Liver (tissue), 8 donors: ENCODE measurements at regions not wholly inside any gene's neighbourhood (a gene's known extent, or its start where the extent isn't known, plus 50 kb on each side); places are given as distances from the start of the nearest gene placed in this dataset.

ENCODE experiments used
- DNase-seq: peaks from one replicate; pipeline ENCODE4 v3.0.0-alpha.2; 2017; ENCODE audit warnings: low spot score
- H3K27ac ChIP-seq, 2 donors: one replicate each; pipeline ENCODE4 v1.7.0; 2013; ENCODE audit warnings: inconsistent platforms in 2 of 2, low read length in 2 of 2, control low read depth in 1 of 2, low read depth in 1 of 2, mild to moderate bottlenecking in 1 of 2
- H3K27me3 ChIP-seq, 4 donors: one replicate each; pipeline versions ENCODE4 v1.6.1 to v1.7.0; 2013; ENCODE audit warnings: low read length in 3 of 4, inconsistent platforms in 1 of 4, mild to moderate bottlenecking in 1 of 4, moderate library complexity in 1 of 4; ENCODE audit not compliant: control insufficient read depth in 4 of 4, insufficient read depth in 4 of 4
- H3K36me3 ChIP-seq, 4 donors: one replicate each; pipeline versions ENCODE4 v1.6.1 to v1.7.0; 2013; ENCODE audit warnings: low read length in 3 of 4, mild to moderate bottlenecking in 3 of 4, low read depth in 1 of 4, moderate library complexity in 1 of 4; ENCODE audit not compliant: control insufficient read depth in 4 of 4, insufficient read depth in 3 of 4
- H3K4me1 ChIP-seq, 4 donors: one replicate each; pipeline versions ENCODE4 v1.6.1 to v1.7.0; 2013; ENCODE audit warnings: low read length in 3 of 4, mild to moderate bottlenecking in 3 of 4, moderate library complexity in 1 of 4; ENCODE audit not compliant: control insufficient read depth in 4 of 4, insufficient read depth in 4 of 4
- H3K4me3 ChIP-seq, 3 donors: one replicate each; pipeline versions ENCODE4 v1.6.1 to v1.7.0; 2013; ENCODE audit warnings: low read length in 3 of 3, control low read depth in 1 of 3, low read depth in 1 of 3, mild to moderate bottlenecking in 1 of 3
- H3K9ac ChIP-seq, 2 donors: one replicate each; pipeline ENCODE4 v1.7.0; 2013; ENCODE audit warnings: low read length in 2 of 2, mild to moderate bottlenecking in 2 of 2, moderate library complexity in 2 of 2, control low read depth in 1 of 2, low read depth in 1 of 2
- H3K9me3 ChIP-seq, 4 donors: one replicate each; pipeline versions ENCODE4 v1.6.1 to v1.7.0; 2013; ENCODE audit warnings: low read length in 3 of 4; ENCODE audit not compliant: control insufficient read depth in 4 of 4
- ATF3 ChIP-seq: IDR thresholded peaks from 2 replicates; pipeline ENCODE4 v1.6.1; 2016; ENCODE audit warnings: antibody characterized with exemption
- CTCF ChIP-seq: fragments of 150-350 bp; IDR thresholded peaks from 2 replicates; pipeline ENCODE4 v1.5.1; 2017; ENCODE audit warnings: improper control_type of control experiment, low read depth, low read length; ENCODE audit not compliant: missing input control
- FOXA1 ChIP-seq: IDR thresholded peaks from 2 replicates; pipeline ENCODE4 v1.6.1; 2016; ENCODE audit warnings: antibody characterized with exemption
- FOXA2 ChIP-seq: IDR thresholded peaks from 2 replicates; pipeline ENCODE4 v1.6.1; 2016; ENCODE audit warnings: antibody characterized with exemption
- GABPA ChIP-seq, 2 donors: IDR thresholded peaks in 1 of 2; conservative IDR thresholded peaks in 1 of 2; 2 replicates each; pipeline ENCODE4 v1.6.1; 2016; ENCODE audit warnings: antibody characterized with exemption in 2 of 2, mild to moderate bottlenecking in 1 of 2, moderate library complexity in 1 of 2
- HNF4A ChIP-seq, 2 donors: conservative IDR thresholded peaks; 2 replicates each; pipeline ENCODE4 v1.6.1; 2016; ENCODE audit warnings: antibody characterized with exemption in 2 of 2, mild to moderate bottlenecking in 2 of 2
- JUND ChIP-seq, 2 donors: IDR thresholded peaks; 2 replicates each; pipeline ENCODE4 v1.6.1; 2016; ENCODE audit warnings: antibody characterized with exemption in 2 of 2
- MAX ChIP-seq: IDR thresholded peaks from 2 replicates; pipeline ENCODE4 v1.6.1; 2016; ENCODE audit warnings: antibody characterized with exemption
- RAD21 ChIP-seq, 2 donors: IDR thresholded peaks; 2 replicates each; pipeline ENCODE4 v1.6.1; 2016; ENCODE audit warnings: antibody characterized with exemption in 2 of 2, mild to moderate bottlenecking in 2 of 2
- RXRA ChIP-seq, 2 donors: IDR thresholded peaks; 2 replicates each; pipeline ENCODE4 v1.6.1; 2017 to 2018; ENCODE audit warnings: antibody characterized with exemption in 2 of 2, mild to moderate bottlenecking in 1 of 2
- SP1 ChIP-seq: IDR thresholded peaks from 2 replicates; pipeline ENCODE4 v1.6.1; 2018; ENCODE audit warnings: antibody characterized with exemption, mild to moderate bottlenecking
- TAF1 ChIP-seq: conservative IDR thresholded peaks from 2 replicates; pipeline ENCODE4 v1.6.1; 2016; ENCODE audit warnings: antibody characterized with exemption, mild to moderate bottlenecking
- ZBTB33 ChIP-seq: IDR thresholded peaks from 2 replicates; pipeline ENCODE4 v1.6.1; 2016; ENCODE audit warnings: antibody characterized with exemption
- WGBS: extraction: QIAGEN DNeasy Blood & Tissue Kit; methylation state at CpG from one replicate; pipeline ENCODE4 v1.1.7; 2013; 5-methylcytosine and 5-hydroxymethylcytosine counted together
- donor health status: healthy.
- donor health status: healthy.
- donor health status: healthy.
- donor health status: healthy.
- donor health status: healthy.

DNA sequence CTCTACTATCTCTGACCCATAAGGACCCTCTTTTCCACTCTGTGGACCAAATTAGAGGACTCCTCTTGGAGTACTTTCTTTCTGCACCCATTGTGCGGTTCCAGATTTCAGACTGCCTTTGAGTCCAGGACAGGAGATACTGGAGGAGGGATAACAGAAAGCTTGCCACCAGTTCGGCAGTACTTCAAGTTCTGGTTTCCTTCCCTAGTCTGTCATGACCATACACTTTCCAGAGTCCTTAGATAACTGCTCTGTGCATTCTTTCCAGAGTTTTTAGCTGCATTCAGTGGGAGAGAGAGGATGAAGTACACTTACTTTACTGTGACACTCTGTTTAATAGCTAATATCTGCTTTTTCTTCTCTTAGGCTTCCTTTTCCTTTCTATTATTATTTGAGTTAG lies 54.8 kb upstream of the OSBPL8 start:
- no peak overlapping the region for H3K4me3 ChIP-seq
- H3K4me1 ChIP-seq = peaks cover 0 to 6% (median 3%) of the 10 kb centered on the region in 4 donors
- no peaks in the 10 kb centered on the region for H3K27me3 ChIP-seq
- no peak overlapping the region for H3K27ac ChIP-seq
- no peak for DNase-seq
- 88% methylated on average over 2 of the region's 2 CpGs for WGBS
- H3K36me3 ChIP-seq = no peaks in the 10 kb centered on the region
- no peaks in the 10 kb centered on the region for H3K9me3 ChIP-seq
- no peak overlapping the region for H3K9ac ChIP-seq
- TF ChIP-seq FOXA2 (no peak), MAX (no peak), SP1 (no peak), TAF1 (no peak), FOXA1 (no peak), RXRA (IDR thresholded peaks at IDR 0.05) (no peak), ZBTB33 (no peak), ATF3 (no peak)

- DNase-seq = no peak
- H3K36me3 ChIP-seq = no peaks in the 10 kb centered on the region
- H3K27ac ChIP-seq = no peak overlapping the region
- H3K4me3 ChIP-seq = no peak overlapping the region
- peaks cover 3 to 10% (median 6%) of the 10 kb centered on the region in 4 donors for H3K4me1 ChIP-seq
- no peaks in the 10 kb centered on the region for H3K9me3 ChIP-seq
- H3K9ac ChIP-seq = no peak overlapping the region
- WGBS = 94% methylated on average over 6 of the region's 6 CpGs
- TF ChIP-seq RXRA (IDR thresholded peaks at IDR 0.05) (no peak), RAD21 (IDR thresholded peaks at IDR 0.05) (no peak), GABPA (IDR thresholded peaks at IDR 0.05 in 1 of 2, conservative IDR thresholded peaks at IDR 0.05 in 1 of 2) (no peak), FOXA2 (no peak), JUND (IDR thresholded peaks at IDR 0.05) (no peak), HNF4A (conservative IDR thresholded peaks at IDR 0.05) (no peak), ZBTB33 (no peak), ATF3 (no peak), CTCF (no peak)
- no peaks in the 10 kb centered on the region for H3K27me3 ChIP-seq
Measured at GRCh38 chr12:76618031-76618430, 58.5 kb upstream of the OSBPL8 start.
